Fibroblast of lung (primary cell): ENCODE measurements at regions not wholly inside any gene's neighbourhood (a gene's known extent, or its start where the extent isn't known, plus 50 kb on each side); places are given as distances from the start of the nearest gene placed in this dataset.
A peak's percentile ranks its signal among the peaks of the same experiment; 100 is the strongest.

ENCODE experiments used
- DNase-seq, 2 donors: peaks; one replicate each; pipeline versions ENCODE4 v3.0.0 to v3.0.0-alpha.2; 2010; ENCODE audit warnings: low read depth in 2 of 2
- H2AFZ ChIP-seq: 2 replicates; pipeline ENCODE4 v1.5.1; 2012; ENCODE audit warnings: low read length, control low read depth, inconsistent platforms
- H3K27ac ChIP-seq: 2 replicates; pipeline ENCODE4 v1.5.1; 2011; ENCODE audit warnings: low read length, control low read depth; ENCODE audit not compliant: insufficient read depth
- H3K27me3 ChIP-seq: 2 replicates; pipeline ENCODE4 v1.5.1; 2011; ENCODE audit warnings: mild to moderate bottlenecking, low read length; ENCODE audit not compliant: control insufficient read depth, insufficient read depth
- H3K36me3 ChIP-seq: 2 replicates; pipeline ENCODE4 v1.5.1; 2011; ENCODE audit warnings: low read length; ENCODE audit not compliant: control insufficient read depth, insufficient read depth
- H3K4me1 ChIP-seq: 2 replicates; pipeline ENCODE4 v1.5.1; 2011; ENCODE audit warnings: low read length; ENCODE audit not compliant: control insufficient read depth, insufficient read depth; ENCODE audit errors: extremely low read depth
- H3K4me2 ChIP-seq: 2 replicates; pipeline ENCODE4 v1.5.1; 2011; ENCODE audit warnings: low read length, control low read depth; ENCODE audit not compliant: insufficient read depth; ENCODE audit errors: extremely low read depth
- H3K4me3 ChIP-seq, 4 experiments: fragments of 200-600 bp in 1 of 4; sonication (generic) in 1 of 4; replicated peaks in 1 of 4; 2 replicates each; pipeline ENCODE4 v1.5.1; 2011 to 2016; ENCODE audit warnings: low read length in 4 of 4, low read depth in 3 of 4, mild to moderate bottlenecking in 3 of 4, control low read depth in 2 of 4, inconsistent platforms in 1 of 4, mixed read lengths in 1 of 4; ENCODE audit not compliant: insufficient read depth in 1 of 4; ENCODE audit errors: control extremely low read depth in 1 of 4
- H3K79me2 ChIP-seq: 2 replicates; pipeline ENCODE4 v1.5.1; 2012; ENCODE audit warnings: mild to moderate bottlenecking, low read length, inconsistent platforms; ENCODE audit not compliant: control insufficient read depth, insufficient read depth
- H3K9ac ChIP-seq: 2 replicates; pipeline ENCODE4 v1.5.1; 2011; ENCODE audit warnings: mild to moderate bottlenecking, low read length, control low read depth; ENCODE audit not compliant: insufficient read depth
- H3K9me3 ChIP-seq: 2 replicates; pipeline ENCODE4 v1.5.1; 2012; ENCODE audit warnings: low read depth, low read length; ENCODE audit not compliant: control insufficient read depth, insufficient read depth
- H4K20me1 ChIP-seq: 2 replicates; pipeline ENCODE4 v1.5.1; 2011; ENCODE audit warnings: low read length; ENCODE audit not compliant: control insufficient read depth, insufficient read depth; ENCODE audit errors: extremely low read depth
- EZH2 ChIP-seq: IDR thresholded peaks from 2 replicates; pipeline ENCODE4 v1.5.1; 2012; ENCODE audit warnings: low read length, control low read depth, mild to moderate bottlenecking; ENCODE audit errors: missing control alignments
- TF ChIP-seq, protein P1 (sequence below), 2 donors: IDR thresholded peaks in 1 of 2; conservative IDR thresholded peaks in 1 of 2; 1 replicate in 1 of 2; 2 replicates in 1 of 2; pipeline ENCODE4 v1.5.1; 2011 to 2012; ENCODE audit warnings: low read length in 2 of 2, control low read depth in 1 of 2, inconsistent platforms in 1 of 2, low read depth in 1 of 2, mild to moderate bottlenecking in 1 of 2

DNA sequence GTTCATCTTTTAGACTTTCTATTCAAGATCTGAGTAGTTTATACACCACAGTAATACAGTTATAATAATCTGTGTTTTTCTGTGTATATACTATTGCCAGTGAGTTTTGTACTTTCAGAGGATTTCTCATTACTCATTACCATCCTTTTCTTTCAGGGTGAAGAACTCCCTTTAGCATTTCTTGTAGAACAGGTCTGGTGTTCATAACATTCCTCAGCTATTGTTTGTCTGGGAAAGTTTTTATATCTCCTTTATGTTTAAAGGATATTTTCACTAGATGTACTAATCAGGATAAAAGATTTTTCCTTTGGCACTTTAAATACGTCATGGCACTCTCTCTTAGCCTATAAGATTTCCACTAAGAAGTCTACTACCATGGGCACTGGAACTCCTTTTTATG is 705.5 kb downstream of the SLC4A3 start:
- no peak for TF ChIP-seq EZH2
- TF ChIP-seq, protein P1, sequence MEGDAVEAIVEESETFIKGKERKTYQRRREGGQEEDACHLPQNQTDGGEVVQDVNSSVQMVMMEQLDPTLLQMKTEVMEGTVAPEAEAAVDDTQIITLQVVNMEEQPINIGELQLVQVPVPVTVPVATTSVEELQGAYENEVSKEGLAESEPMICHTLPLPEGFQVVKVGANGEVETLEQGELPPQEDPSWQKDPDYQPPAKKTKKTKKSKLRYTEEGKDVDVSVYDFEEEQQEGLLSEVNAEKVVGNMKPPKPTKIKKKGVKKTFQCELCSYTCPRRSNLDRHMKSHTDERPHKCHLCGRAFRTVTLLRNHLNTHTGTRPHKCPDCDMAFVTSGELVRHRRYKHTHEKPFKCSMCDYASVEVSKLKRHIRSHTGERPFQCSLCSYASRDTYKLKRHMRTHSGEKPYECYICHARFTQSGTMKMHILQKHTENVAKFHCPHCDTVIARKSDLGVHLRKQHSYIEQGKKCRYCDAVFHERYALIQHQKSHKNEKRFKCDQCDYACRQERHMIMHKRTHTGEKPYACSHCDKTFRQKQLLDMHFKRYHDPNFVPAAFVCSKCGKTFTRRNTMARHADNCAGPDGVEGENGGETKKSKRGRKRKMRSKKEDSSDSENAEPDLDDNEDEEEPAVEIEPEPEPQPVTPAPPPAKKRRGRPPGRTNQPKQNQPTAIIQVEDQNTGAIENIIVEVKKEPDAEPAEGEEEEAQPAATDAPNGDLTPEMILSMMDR (conservative IDR thresholded peaks at IDR 0.05 in 1 of 2, IDR thresholded peaks at IDR 0.05 in 1 of 2; ENCODE audit: low read depth in 1 of 2, low read length in 2 of 2): no peak
- Histone ChIP-seq H2AFZ (no peak overlapping the region), H3K27ac (no peak overlapping the region), H3K36me3 (no peaks in the 10 kb centered on the region), H3K4me2 (no peak overlapping the region), H3K4me1 (no peaks in the 10 kb centered on the region), H3K9me3 (no peaks in the 10 kb centered on the region), H3K4me3 (no peak overlapping the region), H3K9ac (no peak overlapping the region), H4K20me1 (no peaks in the 10 kb centered on the region), H3K79me2 (no peaks in the 10 kb centered on the region), H3K27me3 (no peaks in the 10 kb centered on the region)
- no peak for DNase-seq

DNA sequence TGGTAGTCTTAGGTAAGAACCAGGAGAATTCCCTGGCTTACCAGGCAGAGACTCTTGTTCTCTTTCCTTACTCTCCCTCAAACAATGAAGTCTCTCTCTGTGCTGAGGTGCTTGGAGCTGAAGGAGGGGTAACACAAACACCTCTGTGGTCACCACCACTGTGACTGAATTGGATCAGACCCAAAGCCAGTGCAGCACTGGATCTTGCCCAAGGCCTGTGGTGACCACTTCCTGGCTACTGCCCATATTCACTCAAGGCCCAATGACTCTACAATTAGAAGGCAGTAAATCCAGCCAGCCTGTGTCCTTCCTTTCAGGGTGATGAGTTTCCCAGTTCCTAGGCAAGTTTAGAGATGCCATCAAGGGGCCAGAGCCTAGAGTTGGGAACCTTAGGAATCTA is 706.8 kb downstream of the SLC4A3 start:
- TF ChIP-seq, protein P1 (conservative IDR thresholded peaks at IDR 0.05 in 1 of 2, IDR thresholded peaks at IDR 0.05 in 1 of 2; ENCODE audit: low read depth in 1 of 2, low read length in 2 of 2): no peak
- no peak for TF ChIP-seq EZH2
- Histone ChIP-seq H3K36me3 (no peaks in the 10 kb centered on the region), H2AFZ (no peak overlapping the region), H3K4me3 (no peak overlapping the region), H4K20me1 (no peaks in the 10 kb centered on the region), H3K4me1 (no peaks in the 10 kb centered on the region), H3K27me3 (no peaks in the 10 kb centered on the region), H3K79me2 (no peaks in the 10 kb centered on the region), H3K9me3 (no peaks in the 10 kb centered on the region), H3K9ac (no peak overlapping the region), H3K27ac (no peak overlapping the region), H3K4me2 (no peak overlapping the region)
- DNase-seq: peak in 1 of 2 donors; percentile 63

DNA sequence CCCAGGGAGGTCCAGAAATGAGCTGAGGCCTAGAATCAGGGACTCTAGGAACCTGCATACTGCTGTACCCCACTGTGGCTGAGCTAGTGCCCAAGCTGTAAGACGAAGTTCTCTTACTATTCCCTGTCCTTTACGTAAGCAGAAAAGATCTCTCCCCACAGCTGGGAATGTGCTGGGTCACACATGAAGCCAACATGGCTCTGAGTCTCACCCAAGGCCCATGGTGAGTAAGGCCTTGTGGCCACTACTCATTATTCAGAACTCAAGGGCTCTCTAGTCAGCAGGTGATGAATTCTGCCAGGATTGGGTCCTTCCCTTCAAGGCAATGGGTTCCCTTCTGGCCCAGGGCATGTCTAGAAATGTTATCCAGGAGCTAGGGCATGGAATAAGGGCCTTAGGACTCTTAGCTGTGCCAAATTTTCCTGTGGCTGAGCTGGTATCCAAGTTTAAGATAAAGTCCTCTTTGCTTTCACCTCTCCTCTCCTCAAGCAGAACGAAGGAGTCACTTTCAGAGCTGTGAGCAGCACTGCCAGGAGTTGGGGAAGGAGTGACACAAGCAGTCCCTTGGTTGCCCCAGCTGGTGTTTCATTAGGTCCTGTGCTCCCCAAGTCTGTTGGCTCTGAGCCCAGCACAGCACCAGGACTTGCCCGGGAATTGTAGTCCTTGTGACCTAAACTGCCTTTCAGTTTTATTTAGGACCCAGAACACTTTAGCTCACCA is 707.6 kb downstream of the SLC4A3 start:
- no peak for TF ChIP-seq EZH2
- TF ChIP-seq, protein P1 (conservative IDR thresholded peaks at IDR 0.05 in 1 of 2, IDR thresholded peaks at IDR 0.05 in 1 of 2; ENCODE audit: low read depth in 1 of 2, low read length in 2 of 2): no peak
- DNase-seq: peak in 1 of 2 donors; percentile 23
- no peaks in the 10 kb centered on the region for H3K36me3 ChIP-seq

More for the DNA sequence above, 707.6 kb downstream of the SLC4A3 start:
- H3K4me1 ChIP-seq: no peaks in the 10 kb centered on the region
- no peak overlapping the region for H3K4me3 ChIP-seq
- no peak overlapping the region for H3K9ac ChIP-seq
- no peaks in the 10 kb centered on the region for H3K79me2 ChIP-seq
- no peaks in the 10 kb centered on the region for H3K9me3 ChIP-seq
- no peaks in the 10 kb centered on the region for H3K27me3 ChIP-seq
- H3K27ac ChIP-seq: no peak overlapping the region
- no peaks in the 10 kb centered on the region for H4K20me1 ChIP-seq
- no peak overlapping the region for H3K4me2 ChIP-seq
- H2AFZ ChIP-seq: no peak overlapping the region
